ENCODE measurements at regions not wholly inside any gene's neighbourhood (a gene's known extent, or its start where the extent isn't known, plus 50 kb on each side); places are given as distances from the start of the nearest gene placed in this dataset.

DNA sequence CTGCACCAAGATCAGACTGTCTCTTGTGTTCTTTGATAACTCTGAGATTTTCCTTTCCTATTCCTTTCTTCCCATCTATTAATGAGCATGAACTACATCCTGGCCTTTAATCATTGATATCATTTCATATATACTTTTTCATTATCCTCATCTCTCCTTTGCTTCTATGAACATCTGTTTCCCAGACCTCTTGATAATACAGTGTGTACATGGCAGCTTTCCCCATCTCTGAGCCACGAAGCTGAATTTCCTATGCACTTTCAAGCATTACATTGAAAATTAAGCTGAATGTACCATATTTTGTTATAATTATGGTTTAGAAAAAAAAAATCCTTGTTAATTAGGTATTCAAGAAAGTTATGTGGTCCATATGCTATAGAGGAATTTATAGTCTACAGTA is 60.9 kb upstream of the CREB5 start:
- TF ChIP-seq GATA2 (IDR thresholded peaks at IDR 0.05; ENCODE audit: low read depth, low read length) (no peak), GATA3 (IDR thresholded peaks at IDR 0.05; ENCODE audit: low read depth, low read length) (no peak)

DNA sequence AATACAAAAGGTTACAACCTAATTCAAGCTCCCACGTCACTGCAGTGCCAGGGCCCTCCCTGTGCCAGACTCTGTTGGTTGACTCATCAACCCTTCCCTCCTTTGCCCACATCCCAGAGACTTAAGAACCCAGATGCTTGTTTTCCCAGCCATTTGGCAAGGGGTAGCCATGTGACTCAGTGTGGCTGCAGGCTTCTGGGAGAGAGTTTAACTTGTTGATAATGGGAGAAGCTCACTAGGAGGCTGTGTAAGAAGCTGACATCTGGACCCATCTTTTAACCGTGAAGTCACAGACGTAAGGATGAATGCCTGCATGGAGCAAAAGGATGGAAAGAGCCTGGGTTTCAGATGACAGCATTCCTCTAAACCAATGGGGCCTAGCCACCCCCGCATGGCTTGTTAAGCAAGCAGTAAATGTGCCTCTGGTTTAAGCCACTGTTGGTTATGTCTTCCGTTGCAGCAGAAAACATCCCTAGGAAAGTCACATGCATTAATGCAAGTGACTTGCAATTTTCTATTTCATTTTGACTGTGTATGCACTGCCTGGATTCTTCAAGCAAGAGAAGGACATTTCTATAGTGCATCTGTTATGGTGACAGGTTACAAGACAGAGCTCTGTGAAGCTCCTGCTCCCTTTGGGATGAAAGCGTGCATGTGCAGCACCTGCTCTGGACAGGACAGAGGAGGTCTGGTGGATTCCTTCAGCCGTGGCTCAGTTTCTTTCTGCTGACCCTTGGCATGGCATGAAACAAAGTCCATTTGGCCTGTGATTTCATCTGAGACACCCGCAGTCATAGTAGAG is 57.5 kb upstream of the CREB5 start:
- no peak for TF ChIP-seq GATA2 (IDR thresholded peaks at IDR 0.05; ENCODE audit: low read depth, low read length)
- no peak for TF ChIP-seq GATA3 (IDR thresholded peaks at IDR 0.05; ENCODE audit: low read depth, low read length)

- TF ChIP-seq GATA2 (IDR thresholded peaks at IDR 0.05; ENCODE audit: low read depth, low read length) (no peak), GATA3 (IDR thresholded peaks at IDR 0.05; ENCODE audit: low read depth, low read length) (no peak)
Observed at GRCh38 chr7:28355635-28356319, 56.5 kb upstream of the CREB5 start.

GRCh38 chr7:28356619-28357018 is 55.7 kb upstream of the CREB5 start:
- TF ChIP-seq GATA3 (IDR thresholded peaks at IDR 0.05; ENCODE audit: low read depth, low read length) = no peak
- TF ChIP-seq GATA2 (IDR thresholded peaks at IDR 0.05; ENCODE audit: low read depth, low read length) = no peak

DNA sequence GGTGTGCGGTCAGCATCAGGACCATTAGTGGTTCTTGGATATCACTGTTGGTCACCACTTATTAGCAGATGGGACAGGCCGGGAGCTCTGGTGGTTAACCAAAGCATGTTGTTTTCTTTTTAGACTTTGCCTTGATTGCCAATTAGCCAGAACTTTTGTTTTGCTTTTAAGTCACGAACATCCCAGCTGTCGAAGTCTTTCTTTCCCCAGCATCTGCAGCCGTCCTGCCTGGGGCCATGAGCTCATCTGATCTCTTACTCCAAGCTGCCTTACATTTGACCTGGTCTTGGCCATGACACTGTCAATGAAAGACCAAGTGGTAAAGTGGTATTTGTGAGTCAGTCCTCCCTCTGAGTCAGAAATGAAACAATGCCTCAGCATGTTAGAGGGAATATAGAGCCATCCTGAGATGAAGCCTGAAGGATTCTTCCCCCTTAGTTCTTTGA is 53.9 kb upstream of the CREB5 start:
- TF ChIP-seq GATA2 (IDR thresholded peaks at IDR 0.05; ENCODE audit: low read depth, low read length) = no peak
- TF ChIP-seq GATA3 (IDR thresholded peaks at IDR 0.05; ENCODE audit: low read depth, low read length) = no peak

DNA sequence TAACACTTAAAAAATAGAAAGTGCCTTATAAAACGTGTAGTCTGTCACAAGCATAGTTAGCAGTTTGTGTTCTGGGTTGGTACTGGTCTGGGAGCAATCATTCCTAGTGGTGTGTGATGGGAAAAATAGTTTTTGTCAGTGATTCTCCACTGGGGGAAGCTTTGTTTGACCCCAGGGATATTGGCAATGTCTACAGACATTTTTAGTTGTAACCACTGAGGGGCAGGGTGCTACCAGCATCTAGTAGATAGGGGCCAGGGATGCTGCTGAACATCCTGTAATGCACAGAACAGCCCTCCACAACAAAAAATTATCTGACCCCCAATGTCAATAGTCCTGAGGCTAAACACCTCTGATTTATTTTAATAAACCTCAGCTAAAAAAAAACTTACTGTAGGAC is 51.6 kb upstream of the CREB5 start:
- TF ChIP-seq GATA2 (IDR thresholded peaks at IDR 0.05; ENCODE audit: low read depth, low read length) = no peak
- no peak for TF ChIP-seq GATA3 (IDR thresholded peaks at IDR 0.05; ENCODE audit: low read depth, low read length)

DNA sequence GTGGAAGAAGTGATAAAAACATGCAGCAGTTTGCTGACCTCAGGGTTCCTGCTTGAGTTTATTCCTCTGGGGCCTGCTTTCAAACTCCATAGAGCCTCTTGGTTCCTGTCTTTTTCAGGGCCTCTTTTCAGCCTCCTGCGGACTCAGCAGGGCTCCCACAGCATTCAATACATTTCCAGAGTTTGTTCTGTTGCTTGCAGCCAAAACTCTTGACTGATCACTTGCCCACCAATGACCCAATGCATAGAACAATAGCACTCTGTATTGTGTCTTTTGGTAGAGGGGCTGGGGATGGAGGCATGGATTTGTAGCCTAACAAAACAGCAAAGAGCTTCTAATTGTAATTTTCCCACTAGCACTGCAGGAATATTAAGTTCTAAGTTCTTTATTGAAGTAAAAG is 50.8 kb upstream of the CREB5 start:
- TF ChIP-seq GATA3 (IDR thresholded peaks at IDR 0.05; ENCODE audit: low read depth, low read length) = no peak
- TF ChIP-seq GATA2 (IDR thresholded peaks at IDR 0.05; ENCODE audit: low read depth, low read length) = no peak

GRCh38 chr7:28362182-28362581 is 50.1 kb upstream of the CREB5 start:
- TF ChIP-seq GATA2 (IDR thresholded peaks at IDR 0.05; ENCODE audit: low read depth, low read length) (no peak), GATA3 (IDR thresholded peaks at IDR 0.05; ENCODE audit: low read depth, low read length) (no peak)

Measured in SH-SY5Y (cell line).